HS-5 (cell line): ENCODE measurements at regions not wholly inside any gene's neighbourhood (a gene's known extent, or its start where the extent isn't known, plus 50 kb on each side); places are given as distances from the start of the nearest gene placed in this dataset.
"Not testable (repeated sequence)": the region's sequence is repeated elsewhere in the genome, so short reads cannot be mapped to it uniquely, and the experiment has no call there.

ENCODE experiments used
- DNase-seq: peaks from one replicate; pipeline ENCODE4 v3.0.0-alpha.2; 2012; ENCODE audit warnings: low read depth

GRCh38 chr2:8609357-8609811, 72.5 kb upstream of the ID2 start:
- no peak for DNase-seq

- not testable (repeated sequence) for DNase-seq
Measured at GRCh38 chr2:8610775-8611174, 71.1 kb upstream of the ID2 start.

GRCh38 chr2:8611246-8611645, 70.6 kb upstream of the ID2 start:
- no peak for DNase-seq

GRCh38 chr2:8611700-8612099, 70.2 kb upstream of the ID2 start:
- no peak for DNase-seq

- DNase-seq: no peak
Measured at GRCh38 chr2:8612734-8613179, 69.1 kb upstream of the ID2 start.

GRCh38 chr2:8613207-8613999, 68.5 kb upstream of the ID2 start:
- DNase-seq: not testable (repeated sequence)

- no peak for DNase-seq
Measured at GRCh38 chr2:8614646-8615045, 67.2 kb upstream of the ID2 start.

GRCh38 chr2:8615252-8615575, 66.6 kb upstream of the ID2 start:
- no peak for DNase-seq

GRCh38 chr2:8615576-8616281, 66.1 kb upstream of the ID2 start:
- DNase-seq: no peak

- DNase-seq: no peak
Measured at GRCh38 chr2:8617048-8617447, 64.8 kb upstream of the ID2 start.

- DNase-seq: no peak
Measured at GRCh38 chr2:8617590-8617989, 64.3 kb upstream of the ID2 start.

GRCh38 chr2:8619071-8619470, 62.8 kb upstream of the ID2 start:
- DNase-seq: no peak

GRCh38 chr2:8620611-8621382, 61.1 kb upstream of the ID2 start:
- DNase-seq: no peak

- DNase-seq: no peak
Measured at GRCh38 chr2:8622199-8622911, 59.5 kb upstream of the ID2 start.

- DNase-seq: no peak
Measured at GRCh38 chr2:8622924-8623465, 58.9 kb upstream of the ID2 start.

GRCh38 chr2:8623576-8623957, 58.3 kb upstream of the ID2 start:
- no peak for DNase-seq

GRCh38 chr2:8623958-8624591, 57.8 kb upstream of the ID2 start:
- no peak for DNase-seq

GRCh38 chr2:8624855-8625398, 56.9 kb upstream of the ID2 start:
- no peak for DNase-seq

- DNase-seq: no peak
Measured at GRCh38 chr2:8625399-8626300, 56.2 kb upstream of the ID2 start.

- no peak for DNase-seq
Measured at GRCh38 chr2:8626572-8626971, 55.3 kb upstream of the ID2 start.
